ENCODE measurements at regions not wholly inside any gene's neighbourhood (a gene's known extent, or its start where the extent isn't known, plus 50 kb on each side); places are given as distances from the start of the nearest gene placed in this dataset.
"Not testable (repeated sequence)": the region's sequence is repeated elsewhere in the genome, so short reads cannot be mapped to it uniquely, and the experiment has no call there.

DNA sequence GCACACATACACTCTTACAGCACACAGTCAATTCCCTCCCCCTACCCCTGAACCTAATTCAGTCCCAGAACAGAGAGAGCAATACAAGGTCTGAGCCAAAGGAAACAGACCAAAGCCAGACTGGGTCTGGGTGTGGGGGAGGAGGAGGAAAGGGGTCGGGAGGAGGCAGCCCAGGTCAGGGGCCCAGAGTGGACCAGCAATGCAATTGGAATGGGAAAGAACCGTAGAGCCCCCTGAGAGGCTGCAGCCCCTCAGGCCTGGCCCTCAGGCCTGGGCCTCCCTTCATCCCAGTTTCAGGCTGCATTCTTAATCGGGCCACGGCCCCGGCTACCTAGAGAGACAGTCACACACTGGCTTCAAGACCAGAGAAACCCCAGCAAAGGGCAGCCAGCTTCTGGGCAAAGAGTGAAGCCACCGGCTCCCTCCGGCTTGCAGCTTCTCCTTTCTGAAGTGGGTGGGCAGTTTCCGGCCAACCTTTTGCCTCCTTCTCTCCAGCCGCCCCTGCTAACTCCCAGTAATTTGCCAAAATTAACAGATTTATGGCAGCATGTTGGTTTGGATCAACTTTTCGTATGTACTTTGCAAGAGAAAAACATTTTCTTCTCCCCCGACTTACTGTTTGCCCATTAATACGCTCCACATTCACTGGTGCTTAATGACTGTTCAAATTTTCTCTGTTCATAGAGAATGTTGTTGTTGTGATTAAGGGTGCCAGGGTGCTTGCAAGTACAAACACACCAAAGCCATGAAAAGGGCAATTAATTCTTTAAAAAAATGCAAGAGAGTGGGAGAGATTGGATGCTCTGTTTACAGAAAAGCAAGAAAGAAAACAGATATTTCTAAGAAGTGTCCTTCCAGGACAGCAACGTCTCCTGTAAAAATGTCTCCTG, 488.3 kb downstream of the MN1 start:
- H3K27ac Mint-ChIP-seq, result no peak overlapping the region
- no peak overlapping the region for H3K4me3 Mint-ChIP-seq
- DNase-seq, result no peak
- H3K4me1 Mint-ChIP-seq, result no peaks in the 10 kb centered on the region
- H3K36me3 Mint-ChIP-seq (ENCODE audit: low read depth), result no peaks in the 10 kb centered on the region
- H3K27me3 Mint-ChIP-seq, result no peaks in the 10 kb centered on the region
- peaks cover 2% of the 10 kb centered on the region for H3K9me3 Mint-ChIP-seq
- ChIA-PET CTCF (no interaction called here), POLR2A (no interaction called here)

DNA sequence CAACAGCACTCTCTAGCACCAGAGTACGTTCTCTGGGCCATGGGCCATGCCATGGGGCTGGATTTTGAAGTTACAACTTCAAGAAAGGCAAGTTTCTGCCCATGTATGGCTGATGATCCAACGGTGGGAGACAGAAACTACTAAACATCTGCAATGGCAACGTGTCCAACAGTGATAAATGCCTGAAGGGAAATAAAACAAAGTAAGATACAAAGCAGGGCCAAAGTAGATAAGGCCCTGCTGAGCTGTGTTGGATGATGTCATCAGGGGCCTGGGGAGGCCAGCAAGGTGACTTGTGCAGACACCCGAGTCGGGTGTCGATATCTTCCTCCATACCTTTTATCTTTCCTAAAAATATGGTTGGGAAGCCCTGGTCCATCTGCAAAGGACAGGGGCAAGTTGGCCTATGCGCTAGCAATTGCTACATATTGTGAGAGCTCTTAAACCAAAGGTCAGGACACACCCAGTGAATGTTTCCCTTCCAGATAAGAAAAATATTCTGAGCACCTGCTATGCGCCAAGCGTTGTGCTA, 487.2 kb downstream of the MN1 start:
- Mint-ChIP-seq H3K4me1 (no peaks in the 10 kb centered on the region), H3K27ac (no peak overlapping the region), H3K27me3 (peaks cover 2% of the 10 kb centered on the region), H3K36me3 (ENCODE audit: low read depth) (no peaks in the 10 kb centered on the region), H3K4me3 (no peak overlapping the region), H3K9me3 (no peaks in the 10 kb centered on the region)
- ChIA-PET CTCF (no interaction called here), POLR2A (no interaction called here)
- DNase-seq, result no peak

DNA sequence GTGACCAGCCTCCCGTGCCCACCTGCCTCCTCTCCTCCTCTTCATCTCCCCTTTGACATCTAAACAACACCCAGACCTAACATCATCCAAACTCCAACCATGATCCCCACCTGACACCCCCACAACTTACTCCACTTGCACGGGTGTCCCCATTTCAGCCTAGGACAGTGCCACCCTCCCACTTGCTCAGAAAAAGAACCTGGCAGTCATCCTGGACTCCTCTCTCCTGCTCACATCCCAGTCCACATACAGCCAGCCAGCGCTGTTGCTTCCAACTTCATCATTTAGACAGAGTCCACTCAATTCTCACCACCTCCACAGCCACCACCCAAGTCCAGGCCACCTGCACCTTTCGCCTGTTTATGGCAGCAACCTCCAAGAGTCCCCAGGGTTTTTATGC, 485.7 kb downstream of the MN1 start:
- no peak for DNase-seq
- H3K36me3 Mint-ChIP-seq (ENCODE audit: low read depth), result no peaks in the 10 kb centered on the region
- H3K4me1 Mint-ChIP-seq, result no peaks in the 10 kb centered on the region
- no peak overlapping the region for H3K27ac Mint-ChIP-seq
- ChIA-PET CTCF (no interaction called here), POLR2A (no interaction called here)
- H3K27me3 Mint-ChIP-seq, result peaks cover 2% of the 10 kb centered on the region
- H3K4me3 Mint-ChIP-seq, result no peak overlapping the region
- H3K9me3 Mint-ChIP-seq, result no peaks in the 10 kb centered on the region

DNA sequence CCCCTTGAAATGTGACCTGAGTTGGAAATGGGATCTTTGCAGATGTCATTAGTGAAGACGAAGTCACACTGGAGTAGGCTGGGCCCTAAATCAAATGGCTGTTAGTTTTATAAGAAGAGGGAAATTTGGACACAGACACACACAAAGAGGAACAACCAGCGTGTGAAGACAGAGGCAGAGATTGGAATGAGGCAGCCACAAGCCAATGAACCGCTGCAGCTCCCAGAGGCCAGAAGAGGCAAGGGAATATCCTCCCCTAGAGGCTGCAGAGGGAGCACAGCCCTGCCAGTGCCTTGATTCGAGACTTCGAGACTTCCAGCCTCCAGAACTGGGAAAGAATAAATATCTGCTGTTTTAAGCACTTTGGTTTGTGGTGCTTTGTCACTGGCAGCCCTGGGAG, 484.5 kb downstream of the MN1 start:
- Mint-ChIP-seq H3K4me3 (no peak overlapping the region), H3K27ac (no peak overlapping the region), H3K9me3 (no peaks in the 10 kb centered on the region), H3K27me3 (peaks cover 2% of the 10 kb centered on the region), H3K36me3 (ENCODE audit: low read depth) (no peaks in the 10 kb centered on the region), H3K4me1 (no peaks in the 10 kb centered on the region)
- ChIA-PET POLR2A (no interaction called here), CTCF (no interaction called here)
- no peak for DNase-seq

DNA sequence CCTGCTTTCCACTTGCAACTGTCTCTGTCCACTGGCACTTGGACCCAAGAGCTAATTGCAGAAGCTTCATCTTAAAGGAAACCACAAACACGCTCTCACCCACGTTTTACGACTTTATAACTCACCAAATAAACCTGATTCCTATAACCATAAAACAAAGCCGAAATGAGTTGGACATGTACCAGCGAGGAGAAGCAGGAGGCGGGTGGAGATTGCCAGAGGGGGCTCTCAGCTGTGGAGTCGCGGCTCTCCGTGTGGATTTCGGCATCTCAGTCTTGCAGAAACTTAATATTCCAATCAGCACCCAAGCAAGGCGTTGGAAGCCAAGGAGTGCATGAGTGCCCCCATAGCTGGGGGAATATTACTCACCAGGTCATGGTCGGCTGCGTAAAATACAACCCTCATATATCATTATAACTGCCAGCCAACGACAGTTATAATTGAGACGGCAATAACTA, 483.6 kb downstream of the MN1 start:
- H3K4me3 Mint-ChIP-seq, result no peak overlapping the region
- H3K36me3 Mint-ChIP-seq (ENCODE audit: low read depth), result no peaks in the 10 kb centered on the region
- no peaks in the 10 kb centered on the region for H3K4me1 Mint-ChIP-seq
- no peak for DNase-seq
- no peak overlapping the region for H3K27ac Mint-ChIP-seq
- no peaks in the 10 kb centered on the region for H3K9me3 Mint-ChIP-seq
- ChIA-PET CTCF (no interaction called here), POLR2A (no interaction called here)
- peaks cover 2% of the 10 kb centered on the region for H3K27me3 Mint-ChIP-seq

DNA sequence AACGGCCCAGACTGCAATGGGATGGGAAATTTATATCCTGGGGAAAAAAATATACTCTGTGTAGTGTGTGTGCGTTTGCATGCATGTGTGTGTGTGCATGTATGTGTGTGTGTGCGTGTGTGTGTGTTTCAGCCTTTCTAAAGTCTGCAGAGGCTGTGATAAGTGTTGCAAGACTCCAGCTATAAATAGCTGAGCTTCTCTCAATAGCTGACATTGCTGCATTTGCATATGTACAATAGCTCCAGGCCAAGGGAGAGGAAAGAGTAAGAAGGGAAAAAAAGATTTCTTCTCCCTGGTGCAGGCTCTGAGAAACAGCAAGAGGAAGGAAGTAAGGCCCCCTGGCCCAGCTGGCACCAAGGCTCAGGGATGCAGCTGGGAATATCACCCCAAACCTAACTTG, 483.0 kb downstream of the MN1 start:
- no peaks in the 10 kb centered on the region for H3K36me3 Mint-ChIP-seq (ENCODE audit: low read depth)
- ChIA-PET POLR2A (no interaction called here), CTCF (no interaction called here)
- no peak overlapping the region for H3K4me3 Mint-ChIP-seq
- DNase-seq, result no peak
- H3K4me1 Mint-ChIP-seq, result no peaks in the 10 kb centered on the region
- H3K27ac Mint-ChIP-seq, result no peak overlapping the region
- H3K27me3 Mint-ChIP-seq, result peaks cover 2% of the 10 kb centered on the region
- no peaks in the 10 kb centered on the region for H3K9me3 Mint-ChIP-seq

DNA sequence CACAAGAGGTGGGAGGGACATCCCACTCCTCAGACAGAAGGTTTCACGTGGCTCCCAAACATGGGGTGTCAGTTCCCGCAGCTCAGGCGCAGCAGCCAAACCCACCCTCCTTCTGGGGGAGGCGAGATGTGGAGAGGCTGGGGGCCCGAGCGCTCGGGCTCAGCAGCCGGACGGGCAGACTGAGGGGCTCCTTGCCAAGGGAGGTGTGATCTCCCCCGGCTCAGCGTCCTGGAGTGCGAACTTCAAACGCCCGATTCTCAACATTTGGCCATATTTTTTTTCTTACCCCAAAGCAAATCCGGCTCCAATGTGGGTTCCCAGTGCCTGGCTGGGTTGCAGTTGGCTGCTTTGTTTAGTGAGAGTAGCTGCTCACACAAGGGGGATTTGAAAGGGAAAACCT, 477.9 kb downstream of the MN1 start:
- ChIA-PET POLR2A (no interaction called here), CTCF (no interaction called here)
- Mint-ChIP-seq H3K36me3 (ENCODE audit: low read depth) (no peaks in the 10 kb centered on the region), H3K4me3 (no peak overlapping the region), H3K9me3 (no peaks in the 10 kb centered on the region), H3K4me1 (no peaks in the 10 kb centered on the region), H3K27ac (no peak overlapping the region), H3K27me3 (no peaks in the 10 kb centered on the region)
- DNase-seq, result no peak

DNA sequence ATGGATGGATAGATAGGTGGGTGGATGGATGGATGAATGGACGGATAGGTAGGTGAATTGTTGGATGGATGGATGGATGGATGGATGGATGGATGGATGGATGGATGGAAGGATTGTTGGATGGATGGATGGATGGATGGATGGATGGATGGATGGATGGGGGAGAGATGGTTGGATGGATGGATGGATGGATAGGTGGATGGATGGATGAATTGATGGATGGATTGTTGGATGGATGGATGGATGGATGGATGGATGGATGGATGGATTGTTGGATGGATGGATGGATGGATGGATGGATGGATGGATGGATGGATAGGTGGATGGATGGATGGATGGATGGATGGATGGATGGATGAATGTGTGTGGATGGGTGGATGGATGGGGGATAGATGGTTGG, 476.6 kb downstream of the MN1 start:
- H3K4me3 Mint-ChIP-seq; H3K27me3 Mint-ChIP-seq; CTCF ChIA-PET; H3K27ac Mint-ChIP-seq; H3K4me1 Mint-ChIP-seq; H3K36me3 Mint-ChIP-seq (ENCODE audit: low read depth); H3K9me3 Mint-ChIP-seq; POLR2A ChIA-PET; DNase-seq: not testable (repeated sequence)

DNA sequence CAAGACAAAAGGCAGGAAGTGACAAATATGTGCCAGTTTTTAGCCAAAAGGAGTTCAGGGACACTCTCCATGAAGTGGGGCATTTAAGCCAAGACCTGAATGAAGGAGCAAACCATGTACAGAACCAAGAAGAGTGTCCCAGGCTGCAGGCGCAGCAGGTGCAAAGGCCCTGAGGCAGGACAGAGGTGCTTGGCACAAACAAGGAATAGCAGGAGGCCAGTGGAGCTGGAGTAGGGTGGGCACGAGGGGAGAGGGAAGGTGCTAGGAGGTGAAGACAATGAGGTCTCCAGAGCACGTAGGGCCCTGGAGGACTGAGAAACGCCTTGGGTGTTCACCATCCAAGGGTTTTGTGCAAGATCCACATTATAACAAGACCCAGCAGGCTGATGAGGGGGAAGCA, 474.1 kb downstream of the MN1 start:
- H3K27ac Mint-ChIP-seq, result no peak overlapping the region
- no peak overlapping the region for H3K4me3 Mint-ChIP-seq
- no peaks in the 10 kb centered on the region for H3K9me3 Mint-ChIP-seq
- no peaks in the 10 kb centered on the region for H3K36me3 Mint-ChIP-seq (ENCODE audit: low read depth)
- H3K4me1 Mint-ChIP-seq, result no peaks in the 10 kb centered on the region
- ChIA-PET POLR2A (no interaction called here), CTCF (no interaction called here)
- H3K27me3 Mint-ChIP-seq, result no peaks in the 10 kb centered on the region
- DNase-seq, result no peak

DNA sequence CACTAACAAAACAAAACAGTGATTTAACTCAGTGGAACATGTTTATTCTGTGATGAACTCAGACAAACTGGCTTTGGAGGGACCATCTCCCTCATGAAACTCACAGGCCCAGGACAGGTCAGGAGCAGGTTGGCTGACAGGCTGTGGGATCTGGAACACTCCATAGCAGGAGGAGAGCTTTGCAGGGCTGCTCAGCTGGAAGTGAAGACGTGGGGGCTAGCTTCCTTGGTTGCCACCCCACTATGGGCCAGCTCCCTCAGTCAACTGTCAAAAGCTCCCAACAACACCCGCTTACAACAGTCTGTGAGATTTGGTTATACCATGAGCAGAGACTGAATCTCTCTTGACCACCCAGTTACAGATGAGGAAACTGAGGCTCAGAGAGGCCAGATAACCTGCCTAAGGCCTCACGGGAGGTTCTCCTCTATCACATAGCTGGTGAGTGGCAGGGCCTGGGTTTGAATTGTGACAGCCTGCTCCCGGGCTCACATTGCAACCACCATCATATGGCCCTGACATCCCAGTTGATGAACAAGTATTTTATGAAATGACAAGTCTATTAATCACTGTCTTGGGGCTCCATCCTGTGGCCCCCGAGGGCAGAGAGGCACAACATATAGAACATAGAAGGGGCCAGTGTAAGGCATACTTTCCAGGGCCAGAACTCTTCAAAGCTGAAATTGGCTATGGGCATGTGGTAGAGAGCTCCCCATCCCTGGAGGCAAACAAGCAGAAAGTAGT, 473.4 kb downstream of the MN1 start:
- H3K4me1 Mint-ChIP-seq, result no peaks in the 10 kb centered on the region
- H3K36me3 Mint-ChIP-seq (ENCODE audit: low read depth), result no peaks in the 10 kb centered on the region
- DNase-seq, result no peak
- ChIA-PET CTCF (no interaction called here), POLR2A (no interaction called here)
- H3K4me3 Mint-ChIP-seq, result no peak overlapping the region
- no peaks in the 10 kb centered on the region for H3K27me3 Mint-ChIP-seq
- H3K9me3 Mint-ChIP-seq, result no peaks in the 10 kb centered on the region
- no peak overlapping the region for H3K27ac Mint-ChIP-seq

DNA sequence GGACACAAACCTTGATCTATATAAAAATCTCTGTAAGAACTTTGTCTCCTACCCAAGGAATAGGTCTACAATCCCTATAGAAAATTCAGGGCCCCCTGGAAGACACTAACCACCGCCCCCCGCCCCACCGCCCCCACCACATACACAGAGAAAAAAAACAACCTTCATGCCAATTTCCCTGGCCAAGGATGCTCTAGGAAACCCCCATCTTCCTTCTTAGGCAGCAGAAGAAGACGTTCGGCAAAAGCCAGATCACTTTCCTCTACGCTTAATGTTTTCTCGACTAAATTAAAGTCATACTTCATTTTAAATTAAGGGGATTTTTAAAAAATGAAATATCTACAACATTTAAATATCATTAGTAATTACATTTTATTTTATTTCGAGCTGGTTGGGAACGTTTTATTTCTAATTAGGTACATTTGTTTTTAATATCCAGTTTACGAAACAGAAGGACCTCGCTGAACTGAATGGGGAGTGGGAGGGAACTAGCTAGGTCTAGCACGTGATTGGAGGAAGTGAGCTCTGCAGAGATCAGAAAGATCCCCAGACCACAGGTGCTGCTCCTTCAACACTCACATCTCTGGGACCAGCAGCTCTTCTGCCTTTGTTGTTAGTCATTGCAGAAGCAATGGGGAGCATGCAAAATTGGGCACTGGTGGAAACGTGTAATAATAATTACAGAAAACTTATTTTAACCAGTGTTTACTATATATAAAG, 472.3 kb downstream of the MN1 start:
- no peaks in the 10 kb centered on the region for H3K27me3 Mint-ChIP-seq
- POLR2A ChIA-PET, result no interaction called here
- CTCF ChIA-PET, result no interaction called here
- no peaks in the 10 kb centered on the region for H3K9me3 Mint-ChIP-seq
- H3K27ac Mint-ChIP-seq, result no peak overlapping the region
- H3K4me1 Mint-ChIP-seq, result no peaks in the 10 kb centered on the region
- H3K4me3 Mint-ChIP-seq, result no peak overlapping the region
- DNase-seq, result no peak
- no peaks in the 10 kb centered on the region for H3K36me3 Mint-ChIP-seq (ENCODE audit: low read depth)

DNA sequence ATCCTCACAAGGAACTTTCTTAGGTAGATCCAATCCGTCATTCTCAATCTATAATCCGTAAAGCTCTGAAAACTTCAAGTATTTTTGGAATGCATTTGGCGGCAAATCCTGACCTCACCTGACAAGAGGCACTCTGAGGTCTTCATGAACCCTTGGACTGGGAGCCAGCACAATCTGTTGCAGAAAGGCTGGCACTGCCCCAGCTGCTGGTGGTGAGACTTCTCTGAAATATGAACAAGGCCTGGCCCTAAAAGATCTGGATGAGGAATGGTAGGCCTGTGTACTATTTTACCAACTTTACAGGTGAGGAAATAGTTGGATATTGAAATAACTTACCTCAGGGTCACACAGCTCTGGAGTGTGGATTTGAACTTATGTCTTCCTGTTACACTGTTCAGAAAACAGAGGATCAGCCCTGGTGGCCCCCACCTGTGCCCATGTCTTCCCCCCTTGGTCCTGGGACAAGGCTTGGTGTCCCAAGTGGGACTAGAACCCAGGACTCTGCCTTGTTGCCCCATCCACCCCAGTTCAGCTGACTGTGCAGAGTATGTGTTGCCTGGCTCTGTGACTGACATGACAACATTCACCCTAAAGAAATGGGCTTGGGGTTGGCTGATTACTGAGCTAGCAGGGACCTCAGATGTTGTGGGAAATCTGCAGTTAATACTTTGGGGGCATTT, 471.4 kb downstream of the MN1 start:
- Mint-ChIP-seq H3K4me3 (no peak overlapping the region), H3K27me3 (no peaks in the 10 kb centered on the region), H3K4me1 (no peaks in the 10 kb centered on the region), H3K36me3 (ENCODE audit: low read depth) (no peaks in the 10 kb centered on the region), H3K9me3 (no peaks in the 10 kb centered on the region), H3K27ac (no peak overlapping the region)
- no peak for DNase-seq
- ChIA-PET CTCF (no interaction called here), POLR2A (no interaction called here)

All from activated CD4-positive, alpha-beta memory T cell treated with anti-CD3 and anti-CD28 coated beads, Interleukin-2, amount 10 ng/mL, durations not matched to agents 7 days and 5 days (primary cell).